ENCODE measurements at regions not wholly inside any gene's neighbourhood (a gene's known extent, or its start where the extent isn't known, plus 50 kb on each side); places are given as distances from the start of the nearest gene placed in this dataset.
"Not testable (repeated sequence)": the region's sequence is repeated elsewhere in the genome, so short reads cannot be mapped to it uniquely, and the experiment has no call there.

DNA sequence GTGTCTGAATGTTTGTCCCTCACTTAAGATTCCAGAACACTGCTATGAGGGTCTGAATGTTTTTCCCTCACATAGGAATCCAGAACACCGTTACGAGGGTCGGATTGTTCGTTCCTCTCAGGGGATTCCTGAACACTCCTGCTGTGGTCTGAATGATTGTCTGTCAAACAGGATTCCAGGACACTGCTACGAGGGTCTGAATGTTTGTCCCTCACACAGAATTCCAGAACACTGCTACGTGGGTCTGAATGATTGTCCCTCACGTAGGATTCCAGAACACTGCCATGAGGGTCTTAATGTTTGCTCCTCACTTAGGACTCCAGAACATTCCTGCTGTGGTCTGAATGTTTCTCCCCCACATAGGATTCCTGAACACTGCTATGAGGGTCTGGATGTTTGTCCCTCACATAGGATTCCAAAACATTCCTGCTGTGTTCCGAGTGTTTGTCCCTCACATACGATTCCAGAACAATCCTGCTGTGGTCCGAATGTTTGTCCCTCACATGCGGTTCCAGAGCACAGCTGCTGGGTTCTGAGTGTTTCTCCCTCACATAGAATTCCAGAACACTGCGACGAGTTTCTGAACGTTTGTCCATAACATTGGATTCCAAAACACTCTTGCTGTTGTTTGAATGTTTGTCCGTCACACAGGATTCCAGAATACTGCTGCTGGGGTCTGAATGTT, 199.5 kb downstream of the FOXD4L6 start:
- no peak for DNase-seq

GRCh38 chr9:40927851-40928802, 200.4 kb downstream of the FOXD4L6 start:
- no peak for DNase-seq

DNA sequence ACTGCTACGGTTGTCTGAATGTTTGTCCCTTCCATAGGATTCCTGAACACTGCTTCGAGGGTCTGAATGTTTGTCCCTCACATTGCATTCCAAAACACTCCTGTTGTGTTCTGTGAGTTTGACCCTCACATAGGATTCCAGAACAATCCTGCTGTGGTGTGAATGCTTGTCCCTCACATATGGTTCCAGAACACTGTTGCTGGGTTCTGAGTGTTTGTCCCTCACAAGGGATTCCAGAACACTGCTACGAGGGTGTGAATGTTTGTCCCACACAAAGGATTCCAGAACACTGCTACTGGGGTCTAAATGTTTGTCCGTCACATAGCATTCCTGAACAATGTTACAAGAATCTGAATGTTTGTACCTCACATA, 201.2 kb downstream of the FOXD4L6 start:
- no peak for DNase-seq

- no peak for DNase-seq
Measured at GRCh38 chr9:40926404-40927259, 201.8 kb downstream of the FOXD4L6 start.

- no peak for DNase-seq
Measured at GRCh38 chr9:40925149-40925548, 203.3 kb downstream of the FOXD4L6 start.

DNA sequence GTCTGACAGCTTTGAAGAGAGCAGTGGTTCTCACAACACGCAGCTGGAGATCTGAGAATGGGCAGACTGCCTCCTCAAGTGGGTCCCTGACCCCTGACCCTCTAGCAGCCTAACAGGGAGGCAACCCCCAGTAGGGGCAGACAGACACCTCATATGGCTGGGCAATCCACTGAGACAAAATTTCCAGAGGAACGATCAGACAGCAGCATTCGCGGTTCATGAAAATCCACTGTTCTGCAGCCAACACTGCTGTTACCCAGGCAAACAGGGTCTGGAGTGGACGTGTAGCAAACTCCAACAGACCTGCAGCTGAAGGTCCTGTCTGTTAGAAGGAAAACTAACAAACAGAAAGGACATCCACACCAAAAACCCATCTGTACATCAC, 212.1 kb downstream of the FOXD4L6 start:
- not testable (repeated sequence) for DNase-seq

GRCh38 chr9:40915660-40916398, 212.7 kb downstream of the FOXD4L6 start:
- not testable (repeated sequence) for DNase-seq

DNA sequence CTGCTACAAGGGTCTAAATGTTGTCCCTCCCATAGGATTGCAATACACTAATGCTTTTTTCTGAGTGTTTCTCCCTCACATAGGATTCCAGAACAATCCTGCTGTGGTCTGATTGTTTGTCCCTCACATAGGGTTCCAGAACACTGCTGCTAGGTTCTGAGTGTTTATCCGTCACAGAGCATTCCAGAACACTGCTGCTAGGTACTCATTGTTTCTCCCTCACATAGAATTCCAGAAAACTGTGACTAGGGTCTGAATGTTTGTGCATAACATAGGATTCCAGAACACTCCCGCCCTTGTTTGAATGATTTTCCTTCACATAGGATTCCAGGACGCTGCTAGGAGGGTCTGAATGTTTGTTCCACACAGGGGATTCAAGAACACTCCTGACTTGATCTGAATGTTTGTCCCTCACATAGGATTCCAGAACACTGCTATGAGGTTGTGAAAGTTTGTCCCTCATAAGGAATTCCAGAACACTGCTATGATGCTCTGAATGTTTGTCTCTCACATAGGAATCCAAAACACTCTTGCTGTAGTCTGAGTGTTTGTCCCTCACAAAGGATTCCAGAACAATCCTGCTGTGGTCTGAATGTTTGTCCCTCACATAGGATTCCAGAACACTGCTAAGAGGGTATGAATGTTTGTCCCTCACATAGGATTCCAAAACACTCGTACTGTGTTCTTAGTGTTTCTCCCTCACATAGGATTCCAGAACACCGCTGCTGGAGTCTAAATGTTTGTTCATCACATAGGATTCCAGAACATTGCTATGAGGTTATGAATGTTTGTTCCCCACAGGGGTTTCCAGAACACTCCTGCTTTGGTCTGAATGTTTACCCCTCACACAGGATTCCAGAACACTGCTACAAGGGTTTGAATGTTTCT, 213.5 kb downstream of the FOXD4L6 start:
- DNase-seq = no peak

GRCh38 chr9:40913928-40914673, 214.4 kb downstream of the FOXD4L6 start:
- no peak for DNase-seq

GRCh38 chr9:40913096-40913719, 215.3 kb downstream of the FOXD4L6 start:
- no peak for DNase-seq

DNA sequence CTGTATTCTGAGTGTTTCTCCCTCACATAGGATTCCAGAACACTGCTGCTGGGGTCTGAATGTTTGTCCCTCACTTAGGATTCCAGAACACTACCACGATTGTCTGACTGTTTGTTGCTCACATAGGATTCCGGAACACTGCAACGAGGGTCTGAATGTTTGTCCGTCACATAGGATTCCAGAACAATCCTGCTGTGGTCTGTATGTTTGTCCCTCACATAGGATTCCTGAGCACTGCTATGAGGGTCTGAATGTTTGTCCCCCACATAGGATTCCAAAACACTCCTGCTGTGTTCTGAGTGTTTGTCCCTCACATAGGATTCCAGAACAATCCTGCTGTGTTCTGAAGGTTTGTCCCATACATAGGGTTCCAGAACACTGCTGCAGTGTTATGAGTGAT, 215.8 kb downstream of the FOXD4L6 start:
- not testable (repeated sequence) for DNase-seq

DNA sequence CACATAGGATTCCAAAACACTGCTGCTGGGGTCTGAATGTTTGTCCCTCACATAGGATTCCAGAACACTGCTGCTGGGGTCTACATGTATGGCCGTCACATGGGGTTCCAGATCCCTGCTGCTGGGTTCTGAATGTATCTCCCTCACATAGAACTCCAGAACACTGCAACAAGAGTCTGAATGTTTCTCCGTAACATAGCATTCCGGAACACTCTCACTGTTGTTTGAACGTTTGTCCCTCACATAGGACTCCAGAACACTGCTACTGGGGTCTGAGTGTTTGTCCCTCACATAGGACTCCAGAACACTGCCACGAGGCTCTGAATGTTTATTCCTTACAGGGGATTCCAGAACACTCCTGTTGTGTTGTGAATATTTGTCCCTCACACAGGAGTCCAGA, 216.8 kb downstream of the FOXD4L6 start:
- no peak for DNase-seq

GRCh38 chr9:40910995-40911394, 217.5 kb downstream of the FOXD4L6 start:
- DNase-seq = not testable (repeated sequence)

DNA sequence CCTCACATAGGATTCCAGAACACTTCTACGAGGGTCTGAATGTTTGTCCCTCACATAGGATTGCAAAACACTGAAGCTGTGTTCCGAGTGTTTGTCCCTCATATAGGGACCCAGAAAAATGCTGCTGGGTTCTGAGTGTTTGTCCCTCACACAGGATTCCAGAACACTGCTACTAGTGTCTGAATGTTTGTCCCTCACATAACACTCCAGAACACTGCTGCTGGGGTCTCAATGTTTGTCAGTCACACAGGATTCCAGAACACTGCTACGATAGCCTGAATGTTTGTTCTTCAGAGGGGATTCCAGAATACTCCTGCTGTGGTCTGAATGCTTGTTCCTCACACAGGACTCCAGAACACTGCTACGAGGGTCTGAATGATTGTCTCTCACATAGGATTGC, 218.7 kb downstream of the FOXD4L6 start:
- no peak for DNase-seq

DNA sequence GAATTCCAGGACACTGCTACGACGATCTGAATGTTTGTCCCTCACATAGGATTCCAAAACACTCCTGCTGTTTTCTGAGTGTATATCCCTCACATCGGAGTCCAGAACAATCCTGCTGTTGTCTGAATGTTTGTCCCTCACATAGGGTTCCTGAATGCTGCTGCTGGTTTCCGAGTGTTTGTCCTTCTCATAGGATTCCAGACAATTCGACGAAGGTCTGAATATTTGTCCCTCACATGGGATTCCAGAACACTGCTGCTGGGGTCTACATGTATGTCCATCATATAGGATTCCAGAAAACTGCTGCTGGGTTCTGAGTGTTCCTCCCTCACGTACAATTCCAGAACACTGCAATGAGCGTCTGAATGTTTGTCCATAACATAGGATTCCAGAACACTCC, 219.4 kb downstream of the FOXD4L6 start:
- DNase-seq = not testable (repeated sequence)

GRCh38 chr9:40907657-40908624, 220.5 kb downstream of the FOXD4L6 start:
- DNase-seq = no peak

GRCh38 chr9:40906879-40907278, 221.6 kb downstream of the FOXD4L6 start:
- not testable (repeated sequence) for DNase-seq

GRCh38 chr9:40892315-40892714, 236.2 kb downstream of the FOXD4L6 start:
- not testable (repeated sequence) for DNase-seq

DNA sequence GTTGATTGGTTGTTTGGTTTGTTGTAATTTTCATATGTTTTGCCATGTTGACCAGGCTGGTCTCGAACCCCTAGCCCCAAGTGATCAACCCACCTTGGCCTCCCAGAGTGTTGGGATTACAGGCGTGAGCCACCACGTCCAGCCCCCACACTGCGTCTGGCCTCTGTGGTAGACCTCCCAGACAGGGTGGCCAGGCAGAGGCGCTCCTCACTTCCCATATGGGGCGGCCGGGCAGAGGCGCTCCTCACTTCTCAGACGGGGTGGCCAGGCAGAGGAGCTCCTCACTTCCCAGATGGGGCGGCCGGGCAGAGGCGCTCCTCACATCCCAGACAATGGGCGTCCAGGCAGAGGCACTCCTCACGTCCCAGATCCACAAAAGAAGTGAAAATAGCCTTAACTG, 242.6 kb downstream of the FOXD4L6 start:
- DNase-seq = not testable (repeated sequence)

All from activated CD4-positive, alpha-beta T cell treated with anti-CD3 and anti-CD28 coated beads for 1 hour (primary cell).